HFF-Myc (cell line): ENCODE measurements at regions not wholly inside any gene's neighbourhood (a gene's known extent, or its start where the extent isn't known, plus 50 kb on each side); places are given as distances from the start of the nearest gene placed in this dataset.

ENCODE experiments used
- DNase-seq: peaks from one replicate; pipeline ENCODE4 v3.0.0-alpha.2; 2011; ENCODE audit warnings: low read depth; ENCODE audit errors: extremely low read depth
- H3K4me3 ChIP-seq: replicated peaks from 2 replicates; pipeline ENCODE4 v1.5.1; 2011; ENCODE audit warnings: low read depth, mild to moderate bottlenecking, control low read depth, low read length
- TF ChIP-seq, protein P1 (sequence below): IDR thresholded peaks from 2 replicates; pipeline ENCODE4 v1.5.1; 2012; ENCODE audit warnings: mild to moderate bottlenecking, low read depth, low read length, control low read depth; ENCODE audit errors: missing control alignments

DNA sequence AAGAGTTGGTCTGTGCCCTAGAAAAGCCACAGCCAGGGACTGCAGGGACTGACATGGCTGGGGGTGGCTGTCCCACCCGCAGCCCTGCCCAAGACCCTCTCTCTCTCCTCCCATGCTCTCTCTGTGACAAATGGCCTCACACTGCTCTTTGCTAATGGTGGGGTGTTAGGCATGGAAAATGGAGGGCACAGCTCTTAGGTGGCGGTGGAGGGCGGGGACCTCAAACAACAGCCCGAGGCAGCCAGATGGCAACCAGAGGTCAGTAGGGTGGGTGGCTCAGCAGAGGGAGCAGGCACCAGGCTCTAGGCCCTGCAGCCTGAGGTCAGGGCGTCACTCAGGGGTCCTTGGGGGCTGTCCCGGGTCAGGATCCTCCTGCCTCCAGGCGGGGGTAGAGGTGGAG lies 73.9 kb upstream of the DAB2IP start:
- no peak overlapping the region for H3K4me3 ChIP-seq
- no peak for DNase-seq
- TF ChIP-seq, protein P1, sequence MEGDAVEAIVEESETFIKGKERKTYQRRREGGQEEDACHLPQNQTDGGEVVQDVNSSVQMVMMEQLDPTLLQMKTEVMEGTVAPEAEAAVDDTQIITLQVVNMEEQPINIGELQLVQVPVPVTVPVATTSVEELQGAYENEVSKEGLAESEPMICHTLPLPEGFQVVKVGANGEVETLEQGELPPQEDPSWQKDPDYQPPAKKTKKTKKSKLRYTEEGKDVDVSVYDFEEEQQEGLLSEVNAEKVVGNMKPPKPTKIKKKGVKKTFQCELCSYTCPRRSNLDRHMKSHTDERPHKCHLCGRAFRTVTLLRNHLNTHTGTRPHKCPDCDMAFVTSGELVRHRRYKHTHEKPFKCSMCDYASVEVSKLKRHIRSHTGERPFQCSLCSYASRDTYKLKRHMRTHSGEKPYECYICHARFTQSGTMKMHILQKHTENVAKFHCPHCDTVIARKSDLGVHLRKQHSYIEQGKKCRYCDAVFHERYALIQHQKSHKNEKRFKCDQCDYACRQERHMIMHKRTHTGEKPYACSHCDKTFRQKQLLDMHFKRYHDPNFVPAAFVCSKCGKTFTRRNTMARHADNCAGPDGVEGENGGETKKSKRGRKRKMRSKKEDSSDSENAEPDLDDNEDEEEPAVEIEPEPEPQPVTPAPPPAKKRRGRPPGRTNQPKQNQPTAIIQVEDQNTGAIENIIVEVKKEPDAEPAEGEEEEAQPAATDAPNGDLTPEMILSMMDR: no peak

DNA sequence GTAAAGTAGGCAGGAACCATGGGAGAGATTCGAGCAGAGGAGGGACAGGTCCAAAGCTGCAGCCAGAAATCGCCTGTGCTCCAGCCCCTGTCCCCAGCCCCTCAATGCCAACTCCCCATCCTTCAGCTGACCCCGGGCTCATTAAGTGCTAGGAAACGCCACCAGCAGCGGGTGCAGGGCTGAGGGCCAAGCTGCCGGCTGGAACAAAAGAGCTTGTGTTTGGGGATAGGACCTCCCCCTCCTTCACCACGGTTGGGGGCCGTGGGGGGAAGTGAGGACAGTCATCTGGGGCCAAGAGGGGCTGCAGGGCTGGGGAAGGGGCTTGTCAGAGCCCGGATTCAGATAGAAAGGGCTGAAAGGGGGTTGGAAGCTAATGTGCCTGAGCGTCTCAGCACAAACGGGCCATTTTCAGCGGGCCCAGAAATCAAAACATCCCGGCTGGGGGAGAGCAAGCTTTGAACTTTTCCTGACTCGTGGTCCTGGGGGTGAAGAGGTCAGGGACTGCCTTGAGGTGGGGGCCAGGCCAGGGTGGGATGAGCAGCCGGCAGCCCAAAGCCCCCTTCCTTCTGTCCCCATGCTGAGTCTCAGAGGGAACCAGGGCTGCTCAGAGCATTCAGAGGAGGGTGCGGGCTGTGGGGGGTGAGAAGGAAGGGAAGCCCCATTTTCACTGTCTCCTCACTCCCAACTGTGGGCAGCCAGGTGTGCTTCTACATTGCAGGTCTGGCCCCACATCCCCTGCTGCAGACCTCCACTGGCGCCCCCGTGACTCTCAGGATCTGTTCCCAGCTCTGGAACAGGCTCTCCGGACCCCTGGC lies 69.4 kb upstream of the DAB2IP start:
- TF ChIP-seq, protein P1: no peak
- no peak for DNase-seq
- H3K4me3 ChIP-seq: no peak overlapping the region

DNA sequence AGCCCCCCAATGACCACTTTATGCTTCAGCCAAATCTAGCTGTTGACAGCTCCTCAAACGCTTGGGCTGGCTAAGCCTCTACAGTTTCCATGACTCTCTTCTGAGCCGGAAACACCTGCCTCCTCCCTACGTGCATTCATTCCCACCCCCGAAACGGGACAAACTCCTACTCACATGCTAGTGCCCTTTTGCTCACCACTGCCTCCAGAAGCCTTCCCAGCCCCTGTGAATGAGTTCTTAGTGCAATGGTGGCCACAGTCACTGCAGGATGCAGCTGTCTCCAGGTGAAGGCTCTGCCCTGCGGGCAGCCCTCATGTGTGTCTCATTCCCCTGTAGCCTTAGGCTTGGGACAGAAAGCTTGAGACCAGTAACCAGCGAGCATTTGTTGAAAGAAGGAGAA lies 68.8 kb upstream of the DAB2IP start:
- H3K4me3 ChIP-seq: no peak overlapping the region
- TF ChIP-seq, protein P1: no peak
- DNase-seq: no peak

DNA sequence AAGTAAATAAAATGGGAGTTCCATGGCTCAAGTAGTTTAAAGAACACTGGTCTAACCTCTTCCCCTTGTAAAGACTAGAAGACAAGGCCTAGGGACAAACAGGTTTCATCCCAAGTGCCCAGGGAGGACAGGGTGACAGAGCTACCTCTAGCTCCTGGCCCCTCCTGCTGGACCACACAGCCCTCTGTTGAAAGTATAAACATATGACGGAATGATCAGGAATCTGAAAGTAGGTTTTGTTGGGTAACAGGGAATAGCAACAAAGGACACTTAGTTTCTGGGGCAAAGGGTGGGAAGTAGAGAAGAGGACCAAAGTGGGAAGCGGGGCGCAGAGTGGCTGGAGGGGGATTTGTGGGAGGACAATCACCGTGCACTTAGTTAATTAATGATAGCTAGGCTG lies 67.0 kb upstream of the DAB2IP start:
- TF ChIP-seq, protein P1: no peak
- no peak overlapping the region for H3K4me3 ChIP-seq
- no peak for DNase-seq

DNA sequence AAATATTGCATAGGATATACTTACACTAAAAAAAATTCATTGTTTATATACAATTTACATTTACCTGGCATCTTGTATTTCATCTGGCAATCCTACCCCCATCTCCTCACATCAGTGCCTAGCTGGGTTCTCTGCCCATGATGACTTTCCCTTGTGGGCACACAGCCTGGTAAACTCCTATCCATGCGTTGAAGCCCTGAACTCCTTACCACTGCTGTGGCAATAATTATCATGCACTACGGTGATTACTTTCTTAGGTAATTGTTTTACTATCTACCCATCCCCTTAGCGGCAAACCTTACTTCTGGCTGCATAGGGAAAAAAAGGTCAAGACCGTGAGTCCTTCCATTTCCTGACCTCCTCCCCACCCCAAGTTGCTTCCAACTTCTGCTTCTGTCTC lies 63.6 kb upstream of the DAB2IP start:
- TF ChIP-seq, protein P1: no peak
- no peak overlapping the region for H3K4me3 ChIP-seq
- no peak for DNase-seq

DNA sequence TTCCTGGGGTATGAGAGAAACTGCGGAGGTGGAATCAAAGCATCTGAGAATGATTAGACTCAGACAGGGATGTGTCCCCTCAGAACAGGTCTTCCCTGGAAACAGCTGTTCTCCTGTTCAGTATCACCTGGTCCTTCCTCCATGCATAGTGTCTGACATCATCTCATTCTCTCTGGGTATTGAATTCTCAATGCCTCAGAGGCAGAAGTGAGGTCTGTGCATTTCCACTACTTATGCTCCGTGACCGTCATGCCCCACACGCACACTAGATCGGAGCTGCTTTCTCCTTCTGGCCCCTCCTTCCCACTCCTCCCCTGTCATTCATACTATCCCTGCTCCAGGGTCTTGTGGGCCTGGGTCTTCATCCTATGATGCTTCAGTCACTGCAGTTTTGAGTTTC lies 61.4 kb upstream of the DAB2IP start:
- TF ChIP-seq, protein P1: no peak
- no peak overlapping the region for H3K4me3 ChIP-seq
- no peak for DNase-seq

DNA sequence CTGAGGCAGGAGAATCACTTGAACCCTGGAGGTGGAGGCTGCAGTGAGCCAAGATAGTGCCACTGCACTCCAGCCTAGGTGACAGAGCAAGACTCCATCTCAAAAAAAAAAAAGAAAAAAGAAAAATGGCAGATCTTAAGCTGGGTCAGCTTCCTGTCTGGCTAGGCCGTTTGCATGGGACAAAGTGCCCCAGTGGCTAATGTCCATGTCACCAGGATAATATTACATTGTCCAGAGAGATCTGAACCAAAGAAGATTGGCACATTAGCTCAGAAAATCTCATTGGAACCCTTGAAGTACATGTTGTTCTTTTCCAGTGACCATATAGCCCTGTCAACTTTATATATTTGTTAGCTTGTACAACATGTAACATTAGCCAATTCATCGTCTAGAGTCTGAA lies 59.2 kb upstream of the DAB2IP start:
- H3K4me3 ChIP-seq: no peak overlapping the region
- TF ChIP-seq, protein P1: no peak
- no peak for DNase-seq
